NCI-H748 treated with DMSO at 0.1 percent for 48 hours (cell line): ENCODE measurements at regions not wholly inside any gene's neighbourhood (a gene's known extent, or its start where the extent isn't known, plus 50 kb on each side); places are given as distances from the start of the nearest gene placed in this dataset.
"Not testable (repeated sequence)": the region's sequence is repeated elsewhere in the genome, so short reads cannot be mapped to it uniquely, and the experiment has no call there.

Source experiments
- DNase-seq: peaks from one replicate; lab custom pipeline; 2025; lab: John Stamatoyannopoulos, UW

DNA sequence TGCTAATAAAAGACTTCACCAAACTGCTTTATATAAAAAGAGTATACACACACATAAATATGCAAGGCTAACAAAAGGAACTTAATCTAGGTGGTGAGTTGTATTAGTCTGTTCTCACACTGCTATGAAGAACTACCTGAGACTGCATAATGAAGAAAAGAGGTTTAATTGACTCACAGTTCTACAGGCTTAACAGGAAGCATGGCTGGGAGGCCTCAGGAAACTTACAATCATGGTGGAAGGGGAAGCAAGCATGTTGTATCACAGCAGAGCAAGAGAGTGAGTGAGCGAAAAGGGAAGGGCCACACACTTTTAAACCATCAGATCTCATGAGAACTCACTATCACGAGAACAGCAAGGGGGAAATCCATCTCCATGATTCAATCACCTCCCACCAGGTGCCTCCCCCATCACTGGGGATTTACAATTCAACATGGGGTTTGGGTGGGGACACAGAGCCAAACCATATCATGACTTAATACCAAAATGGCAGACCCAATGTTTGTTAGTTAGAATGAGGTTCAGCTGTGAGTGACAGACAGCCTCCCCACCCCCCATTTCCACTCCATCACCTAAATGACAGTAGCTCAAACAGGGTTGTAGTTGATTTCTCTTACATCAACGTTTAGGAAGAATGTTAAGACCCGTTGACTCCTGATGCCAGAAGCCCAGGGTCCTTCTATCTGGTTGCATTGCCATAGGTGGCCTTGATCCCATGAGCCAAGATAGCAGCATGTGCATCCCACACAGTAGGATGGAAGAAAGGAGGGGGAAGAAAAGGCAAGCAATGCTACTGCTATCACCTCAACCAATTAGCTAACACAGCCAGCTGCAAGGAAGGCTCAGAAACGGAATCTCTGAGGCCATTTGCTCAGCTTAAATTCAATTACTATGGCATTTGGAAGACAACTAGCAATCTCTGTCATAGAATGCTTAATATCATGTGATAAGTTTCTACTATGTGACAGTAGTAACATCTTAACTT is 77.0 kb downstream of the CCDC71L start:
- no peak for DNase-seq

DNA sequence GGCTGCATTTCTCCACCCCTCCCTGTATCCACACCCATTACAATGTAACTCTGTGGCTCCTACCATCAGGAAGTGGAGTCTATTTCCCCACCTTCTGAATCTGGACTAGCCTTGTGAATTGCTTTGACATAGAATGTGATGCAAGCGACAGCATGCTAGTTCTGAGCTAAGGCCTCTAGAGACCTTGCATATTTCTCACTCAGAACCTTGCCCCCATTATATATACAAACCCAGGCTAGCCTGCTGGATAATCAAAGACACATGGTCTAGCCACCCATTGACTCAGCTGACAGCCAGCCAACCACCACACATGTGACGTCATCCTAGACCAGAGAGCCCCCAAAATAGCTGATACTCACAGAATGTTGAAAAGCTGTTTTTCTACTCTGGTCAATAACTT is 77.9 kb downstream of the CCDC71L start:
- no peak for DNase-seq

GRCh38 chr7:106582365-106582764 is 78.6 kb downstream of the CCDC71L start:
- DNase-seq, result no peak

DNA sequence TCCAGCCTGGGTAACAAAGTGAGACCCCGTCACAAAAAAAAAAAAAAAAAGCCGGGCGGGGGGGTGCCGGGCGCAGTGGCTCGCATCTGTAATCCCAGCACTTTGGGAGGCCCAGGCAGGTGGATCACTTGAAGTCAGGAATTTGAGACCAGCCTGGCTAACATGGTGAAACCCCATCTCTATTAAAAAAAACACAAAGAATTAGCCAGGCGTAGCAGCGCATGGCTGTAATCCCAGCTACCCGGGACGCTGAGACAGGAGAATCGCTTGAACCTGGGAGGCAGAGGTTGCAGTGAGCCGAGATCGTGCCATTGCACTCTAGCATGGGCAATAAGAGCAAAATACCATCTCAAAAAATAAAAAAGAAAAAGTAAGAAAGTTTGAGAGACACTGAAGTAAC is 81.9 kb downstream of the CCDC71L start:
- not testable (repeated sequence) for DNase-seq

DNA sequence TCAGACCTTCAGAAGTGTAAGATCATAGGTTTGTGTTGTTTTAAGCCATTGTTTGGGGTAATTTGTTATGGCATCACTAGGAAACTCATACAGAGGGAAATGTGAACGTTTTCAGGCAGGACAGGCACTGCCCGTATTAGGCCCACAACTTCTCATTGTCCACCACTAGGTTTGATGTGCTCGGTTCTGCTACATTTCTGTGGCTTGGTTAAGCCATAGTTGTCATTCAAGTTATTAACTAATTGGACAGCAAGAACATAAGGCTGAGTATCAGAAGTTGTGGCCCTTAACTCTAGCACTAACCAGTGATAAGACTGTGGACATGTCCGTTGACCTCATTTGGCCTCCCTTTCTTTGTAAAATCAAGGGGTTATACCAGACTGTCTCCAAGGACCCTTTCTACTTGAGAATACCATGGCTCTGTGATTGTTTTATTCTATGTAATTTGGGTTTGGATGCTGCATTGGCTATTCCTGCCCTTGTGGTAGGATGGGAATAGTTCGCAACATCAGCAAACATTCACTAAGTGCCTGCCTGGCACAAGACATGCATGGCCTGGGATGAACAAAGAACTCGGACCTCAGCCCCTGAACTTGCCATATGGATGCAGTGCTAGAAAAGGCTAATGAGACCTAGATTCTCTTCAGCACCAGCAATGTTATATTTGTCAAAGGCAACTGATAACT is 85.7 kb downstream of the CCDC71L start:
- DNase-seq, result no peak

GRCh38 chr7:106573738-106574137 is 87.2 kb downstream of the CCDC71L start:
- no peak for DNase-seq

DNA sequence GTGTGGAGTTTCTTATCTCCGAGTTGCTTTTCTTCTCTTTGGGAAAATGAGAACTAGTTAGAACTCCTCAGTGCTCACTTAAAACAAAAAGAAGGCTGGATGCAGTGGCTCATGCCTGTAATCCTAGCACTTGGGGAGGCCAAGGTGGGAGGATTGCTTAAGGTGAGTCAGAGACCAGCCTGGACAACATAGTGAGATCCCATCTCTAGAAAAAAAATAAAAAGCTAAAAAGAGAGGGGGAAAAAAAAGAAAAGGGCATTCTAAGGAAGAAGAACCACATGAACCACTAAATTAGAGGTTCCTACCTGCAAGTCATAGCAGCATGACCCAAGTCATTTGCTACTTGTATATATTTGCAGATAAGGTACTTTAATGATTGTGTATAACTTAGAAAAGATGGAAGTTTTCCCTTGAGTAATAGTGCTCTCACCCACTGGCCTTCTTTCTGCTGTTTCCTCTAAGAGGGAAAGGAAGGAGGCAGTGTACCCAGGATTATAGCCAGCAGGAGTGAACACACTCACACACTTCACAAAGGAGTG is 87.8 kb downstream of the CCDC71L start:
- DNase-seq, result no peak

GRCh38 chr7:106572394-106573124 is 88.4 kb downstream of the CCDC71L start:
- DNase-seq, result no peak

DNA sequence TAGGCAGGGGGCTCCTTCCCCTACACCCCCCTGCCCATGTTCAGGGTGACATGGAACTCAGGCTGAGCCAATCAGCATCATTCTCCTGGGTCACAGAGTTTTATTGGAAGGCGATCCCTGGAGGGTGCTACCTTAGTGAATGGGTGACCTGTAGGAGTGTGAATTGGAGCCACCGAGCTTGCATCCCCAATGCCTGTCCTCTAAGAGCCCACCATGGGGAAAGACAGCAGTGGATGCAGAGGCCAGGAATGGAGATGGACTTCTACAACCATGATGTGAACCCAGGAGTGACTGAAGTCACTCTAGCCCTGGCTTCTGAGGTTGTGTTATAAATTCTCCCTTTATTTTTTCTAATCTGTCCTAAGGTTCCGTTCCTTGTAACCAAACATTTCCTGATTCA is 89.4 kb downstream of the CCDC71L start:
- DNase-seq, result no peak

GRCh38 chr7:106570948-106571418 is 90.0 kb downstream of the CCDC71L start:
- no peak for DNase-seq

- DNase-seq, result no peak
Measured at GRCh38 chr7:106570146-106570545, 90.8 kb downstream of the CCDC71L start.

DNA sequence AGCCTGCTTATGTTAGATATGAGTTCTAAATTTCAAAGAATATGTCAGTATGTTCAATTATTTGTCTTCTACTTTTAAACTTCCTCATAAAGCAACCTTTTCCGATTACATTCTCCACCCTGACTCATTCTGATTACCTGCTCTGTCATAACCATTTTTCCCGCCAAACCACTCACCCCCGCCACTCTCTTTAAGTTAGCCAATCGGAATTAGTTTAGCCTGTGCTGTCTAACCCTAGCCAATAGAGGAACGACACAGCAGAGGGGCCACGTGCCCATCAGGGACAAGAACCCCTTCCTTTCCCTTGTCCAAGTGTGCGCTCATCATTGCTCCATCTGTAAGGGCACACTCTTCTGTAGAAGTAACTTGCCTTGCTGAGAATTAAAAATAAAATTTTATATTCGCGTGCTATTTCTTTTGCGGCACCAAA is 91.4 kb downstream of the CCDC71L start:
- DNase-seq, result no peak

DNA sequence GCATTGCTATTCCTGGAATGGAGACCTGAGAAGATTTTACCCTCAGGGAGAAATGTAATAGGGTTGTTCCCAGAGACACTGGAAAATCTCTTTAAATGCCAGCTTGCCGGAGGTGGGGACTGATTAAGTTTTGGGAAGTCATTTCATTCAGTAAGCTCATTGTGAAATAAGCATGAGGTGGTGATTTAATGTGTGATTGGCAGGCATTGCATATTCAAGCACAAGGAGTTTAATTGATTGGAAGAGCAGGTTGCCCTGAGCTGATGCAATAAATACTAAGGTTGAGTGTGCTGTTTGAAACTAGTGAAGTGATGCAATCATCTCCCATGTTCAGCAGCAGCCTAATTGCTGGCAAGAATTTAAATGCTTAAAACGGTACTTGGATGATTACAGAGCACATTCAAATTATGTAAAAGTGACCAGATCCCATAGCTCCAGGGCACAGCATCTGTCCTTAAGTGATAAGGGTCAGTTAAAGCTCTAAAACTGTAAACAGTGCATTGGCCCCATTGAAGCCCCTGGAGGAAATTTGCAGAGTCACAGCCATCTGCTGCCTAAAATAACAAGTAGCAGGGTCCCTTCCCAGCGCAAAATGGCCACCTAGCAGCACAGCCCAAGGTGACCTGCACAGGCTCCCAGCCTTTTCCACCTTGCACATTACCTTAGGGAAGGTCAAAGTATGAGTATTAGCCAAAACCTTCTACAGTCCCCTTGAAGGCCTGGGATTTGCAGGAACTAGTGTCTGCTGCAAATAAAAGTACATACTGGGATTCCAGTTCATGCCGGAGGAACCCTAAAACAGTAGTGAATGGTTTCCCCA is 92.1 kb downstream of the CCDC71L start:
- DNase-seq, result peak; percentile 62

DNA sequence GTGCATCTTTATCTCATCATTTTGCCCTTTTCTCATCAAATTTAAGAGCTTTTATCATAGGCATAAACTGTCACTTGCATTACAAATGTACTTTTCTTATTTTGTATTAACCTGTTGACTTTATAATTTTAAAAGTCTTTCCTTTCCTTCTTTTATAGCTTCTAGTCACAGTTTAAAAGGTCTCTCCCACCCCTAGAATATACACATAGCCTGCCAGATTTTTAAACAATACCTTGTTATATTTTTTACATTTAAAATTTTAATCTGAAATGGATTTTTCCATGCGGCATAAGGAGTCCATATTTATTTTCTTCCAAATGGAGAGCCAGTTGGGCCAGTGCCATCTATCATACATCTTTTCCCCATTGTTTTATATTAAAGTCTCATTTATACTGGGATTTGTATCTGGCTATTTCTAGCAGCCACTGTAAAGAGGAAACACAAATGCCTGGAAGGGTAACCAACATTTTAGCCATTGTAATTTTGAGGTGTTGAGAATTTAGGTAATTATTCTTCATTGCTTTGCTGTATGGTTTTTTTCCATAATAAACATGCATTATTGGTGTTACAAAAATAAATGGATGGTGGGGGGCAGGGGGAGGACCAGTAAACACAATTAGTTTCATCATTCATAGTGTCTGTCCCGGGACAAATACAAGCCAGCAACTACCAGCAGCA is 92.8 kb downstream of the CCDC71L start:
- DNase-seq, result no peak

GRCh38 chr7:106567204-106568001 is 93.6 kb downstream of the CCDC71L start:
- DNase-seq, result not testable (repeated sequence)

GRCh38 chr7:106566672-106567071 is 94.3 kb downstream of the CCDC71L start:
- no peak for DNase-seq

GRCh38 chr7:106566196-106566595 is 94.8 kb downstream of the CCDC71L start:
- no peak for DNase-seq

- DNase-seq, result no peak
Measured at GRCh38 chr7:106565428-106565827, 95.5 kb downstream of the CCDC71L start.

DNA sequence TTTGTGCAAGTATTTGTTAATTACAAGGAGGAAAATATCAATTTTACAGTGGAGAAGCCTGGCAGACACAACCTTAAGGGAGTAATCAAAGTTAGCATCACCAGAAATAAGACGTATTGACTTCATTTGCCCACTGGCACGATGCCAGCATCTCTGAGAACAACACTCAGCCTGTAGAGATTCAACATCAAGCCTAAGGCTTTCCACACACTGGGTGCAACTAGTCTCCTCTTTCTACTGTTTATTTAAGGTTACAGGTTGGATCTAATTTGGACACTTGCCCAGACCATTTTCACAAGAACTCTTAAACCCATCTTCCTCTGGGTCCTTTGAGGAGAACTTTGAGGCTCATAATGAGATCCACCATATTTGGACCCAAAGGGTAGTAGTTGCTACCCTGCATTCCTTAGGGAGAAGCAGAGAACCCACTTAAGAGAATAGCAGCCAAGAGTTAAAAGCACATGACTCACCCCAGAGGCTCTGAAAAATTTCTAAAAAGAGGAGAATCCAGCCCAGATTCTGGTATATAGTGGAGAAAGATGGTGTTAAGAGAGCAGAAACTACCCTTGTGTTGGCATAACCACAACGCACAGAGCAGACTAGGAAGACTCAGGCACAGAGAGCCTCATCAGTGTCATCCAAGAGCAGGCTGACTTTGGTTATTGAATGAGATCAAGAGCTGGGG is 97.3 kb downstream of the CCDC71L start:
- DNase-seq, result no peak
